ENCODE measurements at regions not wholly inside any gene's neighbourhood (a gene's known extent, or its start where the extent isn't known, plus 50 kb on each side); places are given as distances from the start of the nearest gene placed in this dataset.

GRCh38 chr4:175033162-175033561, 115.0 kb downstream of the ADAM29 start:
- WGBS, 2 experiments (ENCODE audit: insufficient coverage in 1 of 2, insufficient read length in 1 of 2): 86 to 87% methylated on average over 1 of the region's 1 CpG
- Histone ChIP-seq H3K27me3 (ENCODE audit: control insufficient read depth, insufficient read depth, low read length, poor library complexity, severe bottlenecking) (no peaks in the 10 kb centered on the region), H3K36me3 (ENCODE audit: control insufficient read depth, insufficient read depth, low read length) (no peaks in the 10 kb centered on the region), H3K4me1 (ENCODE audit: control insufficient read depth, insufficient read depth, low read length) (no peaks in the 10 kb centered on the region), H3K9ac (ENCODE audit: extremely low read depth, low read length, poor library complexity, severe bottlenecking) (no peak overlapping the region), H3K27ac (ENCODE audit: low read depth, low read length) (no peak overlapping the region), H3K9me3 (ENCODE audit: control insufficient read depth, low read length) (peaks cover 39% of the 10 kb centered on the region), H3K4me3 (ENCODE audit: low read length) (peak overlapping the region; percentile 43)
- H3K36me3 Mint-ChIP-seq (ENCODE audit: low read depth): no peaks in the 10 kb centered on the region
- H3K27me3 Mint-ChIP-seq (ENCODE audit: insufficient read depth): no peaks in the 10 kb centered on the region
- peak; percentile 64 for DNase-seq
- H3K9me3 Mint-ChIP-seq: peaks cover 32% of the 10 kb centered on the region
- no peak overlapping the region for H3K27ac Mint-ChIP-seq
- H3K4me3 Mint-ChIP-seq: no peak overlapping the region
- no peaks in the 10 kb centered on the region for H3K4me1 Mint-ChIP-seq
- TF ChIP-seq CTCF (conservative IDR thresholded peaks at IDR 0.05): no peak

- Mint-ChIP-seq H3K27me3 (ENCODE audit: insufficient read depth) (no peaks in the 10 kb centered on the region), H3K9me3 (peaks cover 25% of the 10 kb centered on the region), H3K4me3 (no peak overlapping the region), H3K4me1 (no peaks in the 10 kb centered on the region), H3K36me3 (ENCODE audit: low read depth) (no peaks in the 10 kb centered on the region), H3K27ac (no peak overlapping the region)
- H3K4me3 ChIP-seq (ENCODE audit: low read length): no peak overlapping the region
- DNase-seq: no peak
- peaks cover 37% of the 10 kb centered on the region for H3K9me3 ChIP-seq (ENCODE audit: control insufficient read depth, low read length)
- no peaks in the 10 kb centered on the region for H3K36me3 ChIP-seq (ENCODE audit: control insufficient read depth, insufficient read depth, low read length)
- H3K27ac ChIP-seq (ENCODE audit: low read depth, low read length): no peak overlapping the region
- no peaks in the 10 kb centered on the region for H3K27me3 ChIP-seq (ENCODE audit: control insufficient read depth, insufficient read depth, low read length, poor library complexity, severe bottlenecking)
- no peak overlapping the region for H3K9ac ChIP-seq (ENCODE audit: extremely low read depth, low read length, poor library complexity, severe bottlenecking)
- no peak for TF ChIP-seq CTCF (conservative IDR thresholded peaks at IDR 0.05)
- 60 to 70% methylated on average over 1 of the region's 1 CpG for WGBS, 2 experiments (ENCODE audit: insufficient coverage in 1 of 2, insufficient read length in 1 of 2)
- no peaks in the 10 kb centered on the region for H3K4me1 ChIP-seq (ENCODE audit: control insufficient read depth, insufficient read depth, low read length)
Observed at GRCh38 chr4:175034007-175034406, 115.8 kb downstream of the ADAM29 start.

- H3K4me1 ChIP-seq (ENCODE audit: control insufficient read depth, insufficient read depth, low read length): no peaks in the 10 kb centered on the region
- WGBS, 2 experiments (ENCODE audit: insufficient coverage in 1 of 2, insufficient read length in 1 of 2): 68 to 75% methylated on average over 2 of the region's 2 CpGs
- no peaks in the 10 kb centered on the region for H3K36me3 ChIP-seq (ENCODE audit: control insufficient read depth, insufficient read depth, low read length)
- no peak overlapping the region for H3K9ac ChIP-seq (ENCODE audit: extremely low read depth, low read length, poor library complexity, severe bottlenecking)
- no peaks in the 10 kb centered on the region for H3K4me1 Mint-ChIP-seq
- H3K27ac Mint-ChIP-seq: no peak overlapping the region
- no peak overlapping the region for H3K4me3 ChIP-seq (ENCODE audit: low read length)
- no peaks in the 10 kb centered on the region for H3K27me3 ChIP-seq (ENCODE audit: control insufficient read depth, insufficient read depth, low read length, poor library complexity, severe bottlenecking)
- H3K27ac ChIP-seq (ENCODE audit: low read depth, low read length): no peak overlapping the region
- H3K27me3 Mint-ChIP-seq (ENCODE audit: insufficient read depth): no peaks in the 10 kb centered on the region
- no peak for TF ChIP-seq CTCF (conservative IDR thresholded peaks at IDR 0.05)
- DNase-seq: no peak
- no peak overlapping the region for H3K4me3 Mint-ChIP-seq
- H3K9me3 ChIP-seq (ENCODE audit: control insufficient read depth, low read length): peaks cover 33% of the 10 kb centered on the region
- no peaks in the 10 kb centered on the region for H3K36me3 Mint-ChIP-seq (ENCODE audit: low read depth)
- peaks cover 16% of the 10 kb centered on the region for H3K9me3 Mint-ChIP-seq
Observed at GRCh38 chr4:175034986-175035705, 117.0 kb downstream of the ADAM29 start.

Data from endodermal cell (in vitro differentiated cells).